Testis (tissue), 2 donors: ENCODE measurements at regions not wholly inside any gene's neighbourhood (a gene's known extent, or its start where the extent isn't known, plus 50 kb on each side); places are given as distances from the start of the nearest gene placed in this dataset.

Experiments used
- DNase-seq: peaks from one replicate; pipeline ENCODE4 v3.0.0-alpha.2; 2019
- H3K27ac ChIP-seq, 2 donors: fragments of 200-600 bp; sonication (generic); one replicate each; pipeline ENCODE4 v1.5.1; 2019
- H3K27me3 ChIP-seq: fragments of 200-600 bp; sonication (generic); one replicate; pipeline ENCODE4 v1.5.1; 2019
- H3K36me3 ChIP-seq: fragments of 200-600 bp; sonication (generic); one replicate; pipeline ENCODE4 v1.5.1; 2017; ENCODE audit warnings: low read depth; ENCODE audit errors: missing control alignments
- H3K4me1 ChIP-seq: fragments of 200-600 bp; sonication (generic); one replicate; pipeline ENCODE4 v1.5.1; 2019
- H3K4me3 ChIP-seq, 2 donors: fragments of 200-600 bp; sonication (generic); one replicate each; pipeline ENCODE4 v1.5.1; 2017 to 2019
- H3K9me3 ChIP-seq: fragments of 200-600 bp; sonication (generic); one replicate; pipeline ENCODE4 v1.5.1; 2017
- CTCF ChIP-seq, 3 experiments: fragments of 450-650 bp in 2 of 3; fragments of 200-600 bp in 1 of 3; sonication (generic) in 1 of 3; IDR thresholded peaks; one replicate each; pipeline ENCODE4 v1.5.1; 2016 to 2019; ENCODE audit warnings: antibody characterized with exemption in 3 of 3, mild to moderate bottlenecking in 2 of 3, moderate library complexity in 1 of 3
- POLR2A ChIP-seq: fragments of 450-650 bp; IDR thresholded peaks from one replicate; pipeline ENCODE4 v1.6.1; 2017; ENCODE audit warnings: antibody characterized with exemption, mild to moderate bottlenecking, moderate library complexity
- WGBS, 2 donors: methylation state at CpG; one replicate each; pipeline ENCODE4 v1.1.5; 2018; 5-methylcytosine and 5-hydroxymethylcytosine counted together
- intact Hi-C: fragments of 100-400 bp; cut with DNase I; formaldehyde crosslinking; loops from one replicate; pipeline ENCODE4 v1.15.1; 2023; ENCODE audit warnings: low total_unique reads

GRCh38 chr9:88922091-88922490 lies 69.2 kb upstream of the S1PR3 start:
- Histone ChIP-seq H3K4me1 (no peaks in the 10 kb centered on the region), H3K27ac (no peak overlapping the region), H3K36me3 (no peaks in the 10 kb centered on the region), H3K9me3 (no peaks in the 10 kb centered on the region), H3K4me3 (no peak overlapping the region), H3K27me3 (no peaks in the 10 kb centered on the region)
- intact Hi-C loops: no loop called here
- TF ChIP-seq POLR2A (no peak), CTCF (IDR thresholded peaks at IDR 0.05) (no peak)
- 80 to 84% methylated on average over 10 of the region's 10 CpGs for WGBS, 2 donors
- DNase-seq: no peak

- H3K27ac ChIP-seq: no peak overlapping the region
- WGBS, 2 donors: 90 to 94% methylated on average over 2 of the region's 2 CpGs
- no peak overlapping the region for H3K4me3 ChIP-seq
- no peaks in the 10 kb centered on the region for H3K4me1 ChIP-seq
- intact Hi-C loops: no loop called here
- H3K9me3 ChIP-seq: no peaks in the 10 kb centered on the region
- H3K27me3 ChIP-seq: no peaks in the 10 kb centered on the region
- no peak for DNase-seq
- TF ChIP-seq POLR2A: no peak
- TF ChIP-seq CTCF (IDR thresholded peaks at IDR 0.05): no peak
- no peaks in the 10 kb centered on the region for H3K36me3 ChIP-seq
Observed at GRCh38 chr9:88923092-88923491, 68.2 kb upstream of the S1PR3 start.

- TF ChIP-seq CTCF (IDR thresholded peaks at IDR 0.05) (no peak), POLR2A (no peak)
- no peaks in the 10 kb centered on the region for H3K9me3 ChIP-seq
- DNase-seq: no peak
- no peak overlapping the region for H3K27ac ChIP-seq
- intact Hi-C loops: no loop called here
- H3K36me3 ChIP-seq: no peaks in the 10 kb centered on the region
- 86 to 89% methylated on average over 9 to 13 of the region's 14 CpGs for WGBS, 2 donors
- H3K4me1 ChIP-seq: no peaks in the 10 kb centered on the region
- H3K27me3 ChIP-seq: no peaks in the 10 kb centered on the region
- H3K4me3 ChIP-seq: no peak overlapping the region
Observed at GRCh38 chr9:88923653-88924288, 67.5 kb upstream of the S1PR3 start.

GRCh38 chr9:88925481-88925880 lies 65.8 kb upstream of the S1PR3 start:
- no peak overlapping the region for H3K4me3 ChIP-seq
- no peak overlapping the region for H3K27ac ChIP-seq
- 86 to 87% methylated on average over 5 of the region's 5 CpGs for WGBS, 2 donors
- H3K4me1 ChIP-seq: no peaks in the 10 kb centered on the region
- no peaks in the 10 kb centered on the region for H3K9me3 ChIP-seq
- no peaks in the 10 kb centered on the region for H3K27me3 ChIP-seq
- TF ChIP-seq CTCF (IDR thresholded peaks at IDR 0.05) (no peak), POLR2A (no peak)
- no peaks in the 10 kb centered on the region for H3K36me3 ChIP-seq
- intact Hi-C loops: no loop called here
- no peak for DNase-seq

- TF ChIP-seq POLR2A: no peak
- TF ChIP-seq CTCF (IDR thresholded peaks at IDR 0.05): no peak
Observed at GRCh38 chr9:88926781-88927505, 64.3 kb upstream of the S1PR3 start.

More at GRCh38 chr9:88926781-88927505, 64.3 kb upstream of the S1PR3 start:
- no peaks in the 10 kb centered on the region for H3K9me3 ChIP-seq
- 72 to 77% methylated on average over 4 to 5 of the region's 5 CpGs for WGBS, 2 donors
- H3K36me3 ChIP-seq: no peaks in the 10 kb centered on the region
- no peaks in the 10 kb centered on the region for H3K27me3 ChIP-seq
- no peak overlapping the region for H3K27ac ChIP-seq
- no peaks in the 10 kb centered on the region for H3K4me1 ChIP-seq
- no peak overlapping the region for H3K4me3 ChIP-seq
- no peak for DNase-seq
- intact Hi-C loops: no loop called here
